ENCODE measurements at regions not wholly inside any gene's neighbourhood (a gene's known extent, or its start where the extent isn't known, plus 50 kb on each side); places are given as distances from the start of the nearest gene placed in this dataset.

DNA sequence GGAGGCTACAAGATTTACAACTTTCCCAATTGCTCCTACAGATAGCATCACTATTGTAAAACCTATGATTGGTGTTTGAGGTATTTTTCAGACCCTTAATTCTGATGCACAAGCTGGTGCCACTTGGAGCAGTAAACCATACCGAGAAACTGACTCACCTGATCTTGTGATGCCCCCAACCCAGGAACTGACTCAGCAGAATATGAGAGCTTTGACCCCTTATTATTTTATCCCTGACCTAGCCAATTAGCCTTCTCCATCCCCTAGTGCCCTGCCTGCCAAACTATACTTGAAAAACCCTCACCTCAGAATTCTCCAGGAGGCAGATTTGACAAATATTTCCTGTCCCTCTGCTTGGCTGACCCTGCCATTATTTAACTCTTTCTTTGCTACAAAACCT, 585.9 kb upstream of the GHITM start:
- ChIA-PET POLR2A (no interaction called here), CTCF (interaction anchor here (1.1 to 2.5 kb wide), 3 partner anchors 10 to 20 kb away, joined by 3 to 10 read pairs (median 5); no protein-coding TSS in a partner anchor)
- DNase-seq (ENCODE audit: extremely low spot score): no peak
- TF ChIP-seq, protein P1, sequence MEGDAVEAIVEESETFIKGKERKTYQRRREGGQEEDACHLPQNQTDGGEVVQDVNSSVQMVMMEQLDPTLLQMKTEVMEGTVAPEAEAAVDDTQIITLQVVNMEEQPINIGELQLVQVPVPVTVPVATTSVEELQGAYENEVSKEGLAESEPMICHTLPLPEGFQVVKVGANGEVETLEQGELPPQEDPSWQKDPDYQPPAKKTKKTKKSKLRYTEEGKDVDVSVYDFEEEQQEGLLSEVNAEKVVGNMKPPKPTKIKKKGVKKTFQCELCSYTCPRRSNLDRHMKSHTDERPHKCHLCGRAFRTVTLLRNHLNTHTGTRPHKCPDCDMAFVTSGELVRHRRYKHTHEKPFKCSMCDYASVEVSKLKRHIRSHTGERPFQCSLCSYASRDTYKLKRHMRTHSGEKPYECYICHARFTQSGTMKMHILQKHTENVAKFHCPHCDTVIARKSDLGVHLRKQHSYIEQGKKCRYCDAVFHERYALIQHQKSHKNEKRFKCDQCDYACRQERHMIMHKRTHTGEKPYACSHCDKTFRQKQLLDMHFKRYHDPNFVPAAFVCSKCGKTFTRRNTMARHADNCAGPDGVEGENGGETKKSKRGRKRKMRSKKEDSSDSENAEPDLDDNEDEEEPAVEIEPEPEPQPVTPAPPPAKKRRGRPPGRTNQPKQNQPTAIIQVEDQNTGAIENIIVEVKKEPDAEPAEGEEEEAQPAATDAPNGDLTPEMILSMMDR (IDR thresholded peaks at IDR 0.05; ENCODE audit: control extremely low read depth, extremely low read depth, low read depth, missing control alignments): no peak

DNA sequence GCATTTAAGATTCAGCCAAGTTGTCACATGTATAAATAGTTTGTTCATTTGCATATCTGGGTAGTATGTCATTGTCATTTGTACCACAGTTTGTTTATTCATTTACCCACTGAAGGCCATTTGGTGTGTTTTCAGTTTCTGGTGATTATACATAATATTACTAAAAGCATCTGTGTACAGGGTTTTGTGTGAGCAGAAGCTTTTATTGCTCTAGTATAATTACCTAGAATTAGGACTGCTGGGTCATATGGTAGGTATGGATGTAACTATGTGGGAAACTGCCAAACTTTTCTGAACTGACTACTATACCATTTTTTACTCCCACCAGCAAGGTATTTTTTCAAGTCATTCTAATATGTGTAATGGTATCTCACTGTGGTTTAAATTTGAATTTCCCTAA, 584.0 kb upstream of the GHITM start:
- ChIA-PET POLR2A (no interaction called here), CTCF (no interaction called here)
- TF ChIP-seq, protein P1 (IDR thresholded peaks at IDR 0.05; ENCODE audit: control extremely low read depth, extremely low read depth, low read depth, missing control alignments): no peak
- DNase-seq (ENCODE audit: extremely low spot score): no peak

DNA sequence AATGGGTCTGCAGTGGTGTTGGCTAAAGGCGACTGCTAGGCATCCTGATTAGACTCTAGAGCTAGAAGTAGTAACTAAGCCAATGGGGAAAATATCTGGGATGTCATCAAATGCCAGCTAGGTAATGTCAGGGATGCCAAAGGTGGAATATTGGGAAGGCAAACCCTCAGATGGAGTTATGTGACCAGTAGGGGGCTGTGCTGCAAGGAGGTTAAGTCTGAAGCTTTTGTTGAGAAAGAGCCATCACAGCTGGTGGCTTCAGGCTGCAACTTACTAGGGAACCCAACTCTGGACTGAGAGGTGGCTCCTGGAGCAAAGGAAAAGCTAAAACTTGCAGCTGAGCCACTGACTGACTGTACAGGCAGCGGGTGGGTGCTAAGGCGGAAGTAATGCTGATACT, 576.9 kb upstream of the GHITM start:
- CTCF ChIA-PET: interaction anchor here (1.0 to 1.5 kb wide), 5 partner anchors 11 to 308 kb away, joined by 3 to 4 read pairs (median 3); no protein-coding TSS in a partner anchor
- TF ChIP-seq, protein P1 (IDR thresholded peaks at IDR 0.05; ENCODE audit: control extremely low read depth, extremely low read depth, low read depth, missing control alignments): no peak
- POLR2A ChIA-PET: no interaction called here
- no peak for DNase-seq (ENCODE audit: extremely low spot score)

DNA sequence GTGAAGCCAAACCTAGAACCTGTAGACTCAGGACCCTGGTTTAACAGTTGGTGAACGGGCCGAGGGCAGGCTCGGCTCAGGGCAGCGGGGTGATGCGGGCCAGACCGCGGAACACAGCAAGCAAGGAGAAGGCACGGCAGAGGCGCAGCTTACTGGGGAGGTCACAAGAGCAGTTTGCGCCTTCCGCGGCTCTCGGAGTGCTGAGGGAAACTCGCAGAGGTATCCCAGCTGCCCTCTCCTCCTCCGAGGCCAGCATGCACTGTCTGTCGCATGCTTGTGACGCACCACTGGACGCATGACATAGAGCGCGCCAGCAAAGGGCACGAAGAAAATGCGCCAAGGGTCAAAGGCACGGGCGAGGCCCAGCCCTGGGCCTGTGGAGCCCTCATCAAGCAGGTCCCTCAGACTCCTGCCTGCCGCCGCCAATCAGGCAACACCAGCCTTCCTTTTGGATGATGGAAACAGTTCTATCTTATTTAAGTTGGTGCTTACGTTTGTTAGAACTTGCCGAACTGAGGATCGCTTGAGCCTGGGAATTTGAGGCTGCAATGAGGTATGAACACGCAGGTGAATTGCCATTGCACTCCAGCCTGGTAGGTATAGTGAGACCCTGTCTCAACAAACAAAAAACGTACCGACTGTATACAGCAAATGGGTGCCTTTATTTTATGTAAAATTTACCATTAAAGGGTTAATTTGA, 574.3 kb upstream of the GHITM start:
- POLR2A ChIA-PET: no interaction called here

DNA sequence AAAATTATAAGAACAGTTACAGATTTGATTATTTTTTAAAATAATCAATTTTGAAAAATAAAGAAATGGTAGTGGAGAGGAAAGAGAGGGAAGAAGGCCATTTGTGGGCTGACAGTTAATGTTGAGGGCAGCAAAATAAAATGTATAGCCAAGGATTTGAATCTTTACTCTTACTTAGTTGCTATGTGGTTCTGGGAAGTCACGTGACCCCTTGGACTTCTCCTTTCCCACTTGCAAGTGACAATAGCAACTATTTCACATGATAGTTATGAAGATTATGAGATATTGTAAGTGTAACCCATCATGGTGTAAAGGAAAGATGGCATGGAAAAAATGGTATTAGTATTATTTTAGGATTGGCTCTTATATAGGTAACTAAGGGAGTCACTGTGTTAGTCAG, 567.3 kb upstream of the GHITM start:
- no peak for DNase-seq (ENCODE audit: extremely low spot score)
- POLR2A ChIA-PET: no interaction called here
- CTCF ChIA-PET: interaction anchor here (1.0 to 1.8 kb wide), 2 partner anchors 28 to 32 kb away, joined by 3 to 4 read pairs; no protein-coding TSS in a partner anchor
- TF ChIP-seq, protein P1 (IDR thresholded peaks at IDR 0.05; ENCODE audit: control extremely low read depth, extremely low read depth, low read depth, missing control alignments): no peak

More for the DNA sequence above, 574.3 kb upstream of the GHITM start:
- no peak for DNase-seq (ENCODE audit: extremely low spot score)
- TF ChIP-seq, protein P1 (IDR thresholded peaks at IDR 0.05; ENCODE audit: control extremely low read depth, extremely low read depth, low read depth, missing control alignments): no peak
- CTCF ChIA-PET: interaction anchor here (1.0 to 1.3 kb wide), 2 partner anchors 13 to 19 kb away, joined by 3 to 4 read pairs; no protein-coding TSS in a partner anchor

DNA sequence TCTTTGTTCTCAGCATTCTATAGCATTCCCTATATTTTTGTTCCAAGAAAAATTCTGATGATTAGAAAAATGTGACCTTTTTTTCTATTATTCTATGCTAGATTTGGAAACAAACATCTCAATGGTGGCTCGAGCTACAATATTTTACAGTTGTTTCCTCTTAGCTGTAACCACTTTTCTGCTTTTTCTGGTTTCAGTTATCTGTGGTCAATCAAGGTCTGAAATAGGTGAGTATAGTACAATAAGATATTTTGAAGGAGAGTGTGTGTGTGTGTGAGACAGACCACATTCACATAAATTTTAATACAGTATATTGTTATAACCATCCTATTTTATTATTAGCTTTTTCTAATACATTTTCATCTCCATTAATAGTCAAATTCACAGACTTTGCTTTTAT, 564.5 kb upstream of the GHITM start:
- DNase-seq (ENCODE audit: extremely low spot score): no peak
- ChIA-PET CTCF (interaction anchor here (1.0 kb wide), 1 partner anchor 23 kb away, joined by 3 read pairs; no protein-coding TSS in a partner anchor), POLR2A (no interaction called here)
- TF ChIP-seq, protein P1 (IDR thresholded peaks at IDR 0.05; ENCODE audit: control extremely low read depth, extremely low read depth, low read depth, missing control alignments): no peak

Data from GM10248 (cell line).